ENCODE measurements at regions not wholly inside any gene's neighbourhood (a gene's known extent, or its start where the extent isn't known, plus 50 kb on each side); places are given as distances from the start of the nearest gene placed in this dataset.

DNA sequence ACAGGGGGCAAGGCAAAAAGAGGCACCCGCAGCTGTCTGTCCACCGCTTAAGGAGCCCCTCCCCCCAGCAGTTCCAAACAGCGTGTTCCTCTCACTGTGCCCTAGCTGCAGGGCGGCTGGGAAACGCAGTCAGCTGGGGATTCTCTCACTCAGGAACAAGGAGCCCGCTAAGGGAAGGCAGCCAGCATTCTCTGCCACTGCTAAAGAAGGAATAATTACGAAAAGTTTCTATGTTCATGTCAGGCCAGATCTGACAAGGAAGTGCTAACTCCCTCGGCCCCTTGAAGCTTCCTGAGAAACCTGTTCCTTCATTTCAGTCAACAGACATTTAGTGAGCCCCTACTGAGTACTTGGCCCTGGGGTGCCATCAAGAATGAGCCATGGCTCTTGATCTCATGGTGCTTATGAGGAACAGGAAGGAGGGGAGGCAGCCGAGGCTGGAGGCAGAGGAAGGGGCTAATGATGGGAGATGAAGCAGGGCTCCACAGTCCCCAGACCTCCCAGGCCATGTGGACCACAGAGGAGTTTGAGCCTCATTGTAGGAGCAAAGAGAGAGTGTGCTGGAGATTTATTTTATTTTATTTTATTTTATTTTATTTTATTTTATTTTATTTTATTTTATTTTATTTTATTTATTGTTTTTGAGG, 101.7 kb upstream of the PMEPA1 start:
- no peaks in the 10 kb centered on the region for H3K27me3 Mint-ChIP-seq
- no peak overlapping the region for H3K27ac Mint-ChIP-seq
- no peak for DNase-seq
- H3K4me1 Mint-ChIP-seq = no peaks in the 10 kb centered on the region
- no peak for ATAC-seq
- no peak overlapping the region for H3K4me3 Mint-ChIP-seq
- H3K9me3 Mint-ChIP-seq = no peaks in the 10 kb centered on the region

DNA sequence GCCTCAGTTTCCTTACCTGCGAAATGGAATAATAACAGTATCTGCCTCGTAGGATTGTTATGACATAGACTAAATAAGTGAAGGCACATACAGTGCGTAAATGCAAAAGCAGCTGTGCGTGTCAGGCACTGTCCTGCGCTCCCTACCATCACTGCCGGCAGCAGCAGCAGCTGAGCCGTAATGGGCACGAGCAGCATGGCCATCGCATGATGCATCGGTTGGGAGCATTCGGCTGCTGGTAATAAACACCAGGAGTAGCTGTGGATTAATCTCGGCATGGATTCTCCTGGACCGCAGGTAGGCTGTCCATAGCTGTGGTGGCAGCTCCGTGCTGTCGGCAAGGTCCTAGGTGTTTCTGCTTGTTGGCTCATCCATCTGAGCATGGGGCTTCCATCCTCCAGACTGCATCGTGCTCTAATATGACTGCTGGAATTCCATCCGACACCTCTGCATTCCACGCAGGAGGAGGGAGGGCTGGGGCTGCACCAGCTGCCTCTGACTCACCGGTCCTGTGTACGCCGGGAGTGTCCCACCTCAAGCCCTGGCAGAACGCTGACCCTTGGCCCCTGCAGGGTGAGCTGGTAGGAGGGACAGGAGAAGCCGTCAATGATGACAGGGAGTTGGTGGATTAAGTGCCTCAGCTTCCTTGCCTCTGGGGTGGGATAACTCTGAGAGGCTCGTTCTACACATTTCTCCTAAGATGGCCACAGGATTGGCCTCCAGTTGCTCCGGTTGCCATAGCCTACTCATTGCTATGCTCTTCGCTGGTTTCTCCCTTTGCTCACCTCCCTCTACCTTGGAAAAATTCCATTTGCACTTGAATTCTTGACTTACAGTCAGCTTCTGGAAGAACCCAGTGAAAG, 100.9 kb upstream of the PMEPA1 start:
- ATAC-seq = no peak
- no peak overlapping the region for H3K4me3 Mint-ChIP-seq
- H3K27ac Mint-ChIP-seq = no peak overlapping the region
- DNase-seq = no peak
- H3K9me3 Mint-ChIP-seq = no peaks in the 10 kb centered on the region
- no peaks in the 10 kb centered on the region for H3K27me3 Mint-ChIP-seq
- no peaks in the 10 kb centered on the region for H3K4me1 Mint-ChIP-seq

DNA sequence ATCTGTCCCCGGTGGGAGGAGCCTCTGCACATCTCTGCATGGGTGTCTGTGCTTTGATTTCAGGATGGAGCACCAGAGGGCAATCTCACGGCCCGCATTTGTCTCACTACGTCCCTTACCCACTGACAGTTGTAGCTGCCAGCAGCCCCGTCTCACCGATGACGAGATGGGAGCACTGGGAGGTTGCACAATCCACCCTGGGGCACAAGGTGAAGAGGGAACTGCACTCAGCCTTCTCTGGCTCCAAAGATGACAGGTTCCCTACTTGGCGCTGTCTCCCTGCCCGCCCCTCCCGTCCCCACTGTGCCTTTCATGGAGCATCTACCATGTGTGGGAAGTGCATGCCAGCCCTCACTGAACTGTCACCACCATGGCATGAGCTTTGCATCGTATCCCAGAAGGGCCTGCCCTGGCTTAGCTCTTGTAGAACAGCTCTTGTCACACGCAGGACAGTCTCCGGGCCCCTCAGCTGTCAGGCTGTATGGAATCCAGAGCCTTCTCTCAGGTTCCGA, 99.9 kb upstream of the PMEPA1 start:
- no peaks in the 10 kb centered on the region for H3K27me3 Mint-ChIP-seq

DNA sequence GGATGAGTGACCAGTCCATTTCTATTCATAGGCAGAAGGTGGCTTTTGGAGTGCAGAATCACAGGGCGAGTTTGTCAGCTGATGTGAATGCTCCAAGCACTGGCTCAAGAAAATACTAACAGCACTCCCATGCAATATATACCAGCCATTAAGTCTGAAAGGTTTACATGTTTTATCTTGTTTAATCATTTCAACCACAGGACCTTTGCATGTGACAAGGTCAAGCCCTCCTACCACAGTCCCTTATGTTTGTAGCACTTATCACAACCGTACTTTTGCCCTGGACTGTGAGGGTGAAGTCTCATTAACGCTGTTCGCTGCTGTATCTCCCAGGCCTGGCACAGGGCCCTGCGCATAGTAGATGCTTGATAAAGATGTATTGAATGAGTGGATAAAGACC, 99.3 kb upstream of the PMEPA1 start:
- Mint-ChIP-seq H3K4me1 (no peaks in the 10 kb centered on the region), H3K9me3 (no peaks in the 10 kb centered on the region), H3K27me3 (no peaks in the 10 kb centered on the region), H3K27ac (peak overlapping the region in 1 of 2 donors; percentile 36), H3K4me3 (no peak overlapping the region)
- ATAC-seq = no peak
- no peak for DNase-seq

More for the DNA sequence above, 99.9 kb upstream of the PMEPA1 start:
- Mint-ChIP-seq H3K4me1 (no peaks in the 10 kb centered on the region), H3K9me3 (no peaks in the 10 kb centered on the region), H3K27ac (no peak overlapping the region), H3K4me3 (no peak overlapping the region)
- ATAC-seq (no peak), DNase-seq (no peak)

DNA sequence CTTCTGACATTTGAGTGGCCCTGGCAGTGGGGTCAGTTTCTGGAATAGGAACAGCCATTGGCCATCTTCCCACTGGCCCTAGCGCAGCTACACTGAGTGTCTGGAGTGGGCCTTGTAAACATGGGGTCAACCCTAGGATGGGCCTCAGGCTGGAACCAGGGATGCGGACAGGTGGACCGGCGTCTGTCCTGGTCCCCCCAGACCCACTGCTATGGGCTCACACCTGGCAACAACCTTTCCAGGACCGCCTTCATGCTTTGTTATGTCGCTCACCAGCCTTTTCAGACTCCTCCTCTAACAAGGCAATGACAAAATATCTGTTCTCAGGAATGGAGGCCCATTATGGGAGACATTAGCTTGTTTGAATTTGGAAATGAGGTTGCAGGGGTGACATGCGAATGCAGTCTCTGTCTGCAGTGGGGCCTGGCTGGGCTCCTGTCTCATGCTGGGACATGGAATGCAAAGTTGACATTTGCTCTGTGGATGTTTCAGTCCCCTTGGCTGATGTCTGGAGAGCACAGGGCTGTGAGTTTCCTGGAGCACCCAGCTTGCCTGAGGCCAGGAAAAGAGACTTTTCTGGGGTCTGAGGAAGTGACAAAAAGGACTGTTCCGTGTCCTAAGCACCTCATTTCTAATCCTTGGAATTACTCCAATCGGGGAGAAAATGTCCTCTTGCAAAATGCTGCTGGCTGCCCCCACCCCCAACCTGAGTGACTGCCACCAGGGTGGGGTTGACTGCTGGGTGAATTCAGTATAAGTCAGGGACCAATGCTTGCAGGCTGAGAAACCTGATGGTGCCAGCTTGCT, 98.7 kb upstream of the PMEPA1 start:
- no peak for DNase-seq
- Mint-ChIP-seq H3K27me3 (no peaks in the 10 kb centered on the region), H3K9me3 (no peaks in the 10 kb centered on the region), H3K4me3 (no peak overlapping the region), H3K4me1 (no peaks in the 10 kb centered on the region), H3K27ac (no peak overlapping the region)
- no peak for ATAC-seq

DNA sequence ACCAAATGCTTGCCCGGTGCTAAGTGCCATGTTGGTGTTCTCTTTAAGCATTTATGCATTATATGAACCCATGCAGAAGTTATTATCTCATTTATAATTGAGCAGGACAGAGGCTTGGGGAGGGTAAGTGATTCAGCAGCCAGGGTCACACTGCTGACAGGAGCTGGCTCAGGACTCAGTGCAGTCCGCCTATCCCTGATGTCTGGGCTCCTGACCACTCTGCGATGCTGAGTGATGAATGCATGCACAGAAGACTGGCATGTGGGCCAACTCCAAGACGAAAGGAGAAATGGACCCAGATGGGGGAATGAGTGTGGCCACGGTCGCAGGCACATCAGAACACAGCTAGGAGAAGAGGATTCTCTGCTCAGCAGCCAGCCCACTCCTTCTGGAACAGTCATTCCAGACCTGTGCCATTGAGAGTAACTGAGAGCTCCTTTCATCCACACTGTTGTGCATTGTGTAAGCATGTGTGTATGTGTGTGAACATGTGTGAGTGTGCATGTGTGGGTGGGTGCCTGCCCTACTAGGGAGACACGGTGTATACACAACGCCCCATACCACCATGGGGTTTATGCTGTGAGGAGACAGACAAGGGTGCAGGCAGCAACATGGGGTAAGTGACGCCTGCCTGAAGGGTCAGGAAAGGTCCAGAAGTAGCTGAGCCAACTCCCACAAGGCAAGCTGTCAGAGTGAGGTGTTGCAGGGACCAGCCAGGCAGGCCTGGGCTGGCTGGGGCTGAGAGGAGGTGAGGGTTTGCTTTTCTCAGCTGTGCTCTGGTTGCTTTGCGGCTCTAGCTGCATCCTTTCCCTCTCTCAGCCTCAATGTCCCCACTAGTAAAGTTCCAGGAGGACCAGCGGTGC, 97.8 kb upstream of the PMEPA1 start:
- DNase-seq (no peak), ATAC-seq (peak; percentile 23)
- peak overlapping the region in 1 of 2 donors; percentile 6 for H3K27ac Mint-ChIP-seq
- H3K4me3 Mint-ChIP-seq = no peak overlapping the region
- H3K27me3 Mint-ChIP-seq = no peaks in the 10 kb centered on the region
- H3K9me3 Mint-ChIP-seq = no peaks in the 10 kb centered on the region
- no peaks in the 10 kb centered on the region for H3K4me1 Mint-ChIP-seq

DNA sequence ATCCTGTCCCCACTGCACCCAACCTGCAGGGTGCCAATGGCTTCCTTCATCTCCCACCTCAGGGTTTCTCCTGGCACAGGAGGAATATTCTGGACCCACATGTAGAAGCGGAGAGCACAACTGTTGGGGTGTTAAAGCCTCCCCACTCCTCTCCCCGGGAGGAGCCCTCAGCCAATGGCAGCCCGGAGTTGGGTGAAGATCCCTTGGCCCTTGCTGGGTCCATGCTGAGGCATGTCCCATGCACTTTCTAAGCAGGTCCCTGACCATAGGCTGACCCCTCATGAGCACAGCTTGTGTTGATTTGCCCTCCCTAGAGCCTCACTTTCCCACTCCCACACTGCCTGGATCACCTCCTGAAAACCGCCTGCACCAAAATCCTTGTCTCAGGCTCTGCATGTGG, 97.2 kb upstream of the PMEPA1 start:
- ATAC-seq (no peak), DNase-seq (no peak)
- H3K27ac Mint-ChIP-seq = peak overlapping the region in 1 of 2 donors; percentile 83
- no peak overlapping the region for H3K4me3 Mint-ChIP-seq
- H3K9me3 Mint-ChIP-seq = no peaks in the 10 kb centered on the region
- no peaks in the 10 kb centered on the region for H3K27me3 Mint-ChIP-seq
- H3K4me1 Mint-ChIP-seq = no peaks in the 10 kb centered on the region

DNA sequence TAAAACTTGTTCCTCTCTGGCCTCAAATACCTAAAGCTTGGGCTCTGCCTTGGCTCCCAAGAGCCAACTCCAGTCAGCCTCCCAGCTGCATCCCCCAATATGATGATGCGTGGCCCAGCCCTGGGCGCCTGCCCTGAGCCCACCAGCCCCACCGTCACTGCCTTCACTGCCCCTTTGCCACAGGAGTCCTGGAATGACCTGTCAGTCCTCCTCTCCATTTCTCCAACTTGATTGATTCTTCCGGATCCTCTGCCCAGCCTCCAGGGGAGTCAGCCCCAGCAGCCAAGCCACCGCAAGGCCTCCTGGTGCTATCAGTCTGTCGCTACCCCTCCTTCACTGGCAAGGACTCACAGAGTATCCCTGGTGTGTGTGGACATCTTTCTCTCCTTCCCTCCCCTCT, 96.7 kb upstream of the PMEPA1 start:
- no peak for ATAC-seq
- Mint-ChIP-seq H3K27ac (peak overlapping the region in 1 of 2 donors; percentile 83), H3K9me3 (no peaks in the 10 kb centered on the region), H3K4me1 (no peaks in the 10 kb centered on the region), H3K27me3 (no peaks in the 10 kb centered on the region), H3K4me3 (no peak overlapping the region)
- DNase-seq = no peak

DNA sequence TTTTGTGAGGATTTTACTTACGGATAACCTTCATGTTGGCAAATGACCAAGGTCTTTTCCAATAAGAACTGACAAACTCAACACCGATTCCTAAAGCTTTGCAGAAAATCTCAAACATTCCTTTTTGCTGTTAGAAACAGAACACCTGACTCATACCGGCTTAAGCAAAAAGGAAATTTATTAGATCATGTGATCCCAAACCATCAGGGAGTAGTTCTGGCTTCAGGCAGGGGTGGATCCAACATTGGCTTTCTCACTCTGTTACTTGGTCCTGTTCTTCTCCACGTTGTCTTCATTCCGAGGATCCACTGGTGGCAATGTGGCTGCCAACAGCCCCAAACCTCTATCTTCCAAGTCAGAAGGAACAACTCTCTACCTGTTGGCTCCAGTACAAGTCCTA, 95.9 kb upstream of the PMEPA1 start:
- Mint-ChIP-seq H3K27ac (no peak overlapping the region), H3K27me3 (no peaks in the 10 kb centered on the region), H3K9me3 (no peaks in the 10 kb centered on the region), H3K4me1 (no peaks in the 10 kb centered on the region), H3K4me3 (no peak overlapping the region)
- no peak for ATAC-seq
- no peak for DNase-seq

DNA sequence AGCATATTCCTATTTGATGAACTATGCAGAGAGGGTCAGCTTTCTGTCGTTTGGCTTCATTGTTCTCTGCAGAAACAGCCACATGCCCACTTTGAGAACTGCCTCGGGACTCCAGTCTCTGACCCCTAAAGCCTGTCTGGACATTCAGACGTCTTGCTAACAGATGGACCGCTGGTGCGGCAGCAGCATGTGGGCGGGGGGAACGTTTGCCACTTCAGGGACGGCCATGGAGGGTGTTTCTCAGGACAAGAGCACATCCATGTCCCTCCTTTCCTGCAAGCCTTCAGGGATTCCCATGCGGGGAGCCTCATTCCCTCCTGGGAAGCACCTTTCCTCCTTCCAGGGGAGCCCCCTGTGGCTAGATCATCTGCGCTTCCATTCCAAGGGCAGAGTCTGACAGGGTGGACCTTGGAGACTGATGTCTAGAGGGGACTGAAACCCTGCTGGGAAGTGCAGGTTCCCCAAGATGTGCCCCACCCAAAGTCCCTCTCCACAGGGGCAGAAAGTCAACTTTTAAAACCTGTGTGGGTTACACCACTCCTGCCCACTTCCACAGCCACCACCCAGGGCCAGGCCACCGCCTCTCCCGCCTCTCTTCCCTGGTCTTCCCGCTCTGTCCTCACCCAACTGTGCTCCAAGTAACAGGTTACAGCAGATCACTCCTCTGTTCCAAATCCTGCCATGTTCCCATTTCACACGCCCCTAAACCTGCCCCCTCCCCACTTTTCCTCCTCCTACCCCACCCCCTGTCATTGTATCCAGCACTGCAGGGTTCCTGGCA, 94.8 kb upstream of the PMEPA1 start:
- H3K27ac Mint-ChIP-seq = no peak overlapping the region
- H3K4me3 Mint-ChIP-seq = no peak overlapping the region
- H3K27me3 Mint-ChIP-seq = no peaks in the 10 kb centered on the region
- DNase-seq (no peak), ATAC-seq (no peak)
- no peaks in the 10 kb centered on the region for H3K4me1 Mint-ChIP-seq
- no peaks in the 10 kb centered on the region for H3K9me3 Mint-ChIP-seq

DNA sequence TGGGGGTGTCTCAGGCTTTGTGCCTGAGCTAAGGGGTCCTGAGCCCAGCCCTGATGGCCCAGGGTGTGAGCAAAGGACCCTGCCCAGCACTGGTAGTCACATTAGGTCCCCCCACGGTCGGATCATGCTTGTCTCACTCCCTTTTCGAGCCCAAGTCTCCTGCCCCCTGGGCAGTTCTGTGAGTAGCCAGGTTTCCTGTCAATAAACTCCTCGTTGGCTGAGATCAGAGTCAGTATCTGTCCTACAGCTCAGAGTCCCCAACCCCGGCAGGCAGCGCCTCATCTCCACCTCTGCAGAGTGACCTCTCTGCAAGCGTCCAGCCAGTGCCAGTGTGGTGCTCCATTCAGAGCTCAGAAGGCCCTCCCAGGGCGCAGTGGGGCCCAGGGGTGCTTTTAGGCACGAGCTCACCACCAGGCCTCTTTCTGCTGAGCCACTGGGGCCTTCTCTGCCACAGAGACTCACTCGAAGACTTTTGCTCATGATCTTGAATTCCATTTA, 93.7 kb upstream of the PMEPA1 start:
- DNase-seq (no peak), ATAC-seq (no peak)
- Mint-ChIP-seq H3K4me1 (no peaks in the 10 kb centered on the region), H3K9me3 (no peaks in the 10 kb centered on the region), H3K27me3 (no peaks in the 10 kb centered on the region), H3K4me3 (no peak overlapping the region), H3K27ac (peak overlapping the region in 1 of 2 donors; percentile 1)

DNA sequence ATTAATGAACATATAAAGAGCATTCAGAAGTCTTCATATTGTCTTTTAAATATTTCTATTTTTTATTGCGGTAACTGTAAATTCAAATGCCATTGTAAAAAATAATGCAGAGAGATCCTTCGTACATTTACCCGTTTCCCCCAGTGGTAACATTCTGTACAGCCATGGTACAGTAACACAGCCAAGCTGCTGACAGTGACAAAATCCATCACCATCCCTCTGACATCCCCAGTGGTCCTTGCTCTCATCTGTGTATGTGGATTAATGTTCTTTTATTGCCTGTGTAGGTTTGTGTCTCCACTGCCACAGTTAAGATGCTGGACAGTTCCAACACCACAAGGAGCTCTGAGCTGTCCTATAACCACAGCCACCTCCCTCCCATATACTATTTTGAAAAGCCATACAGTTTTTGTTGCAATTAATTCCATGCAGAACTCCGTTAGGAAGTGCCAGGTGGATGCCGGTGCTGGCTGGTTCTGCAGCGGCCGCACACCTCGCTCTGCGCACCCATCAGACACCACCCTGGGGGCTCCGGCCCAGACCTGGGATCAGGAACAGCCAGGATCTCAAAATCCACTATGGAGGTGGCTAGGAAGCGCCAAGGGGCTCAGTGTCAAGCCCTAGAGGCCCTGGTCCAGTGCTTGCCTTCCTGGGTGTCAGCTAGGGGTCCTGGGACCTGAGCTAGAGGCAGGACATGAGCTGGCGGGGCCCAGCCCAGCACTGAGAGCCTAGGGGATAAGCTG, 93.1 kb upstream of the PMEPA1 start:
- H3K4me1 Mint-ChIP-seq = no peaks in the 10 kb centered on the region
- no peak overlapping the region for H3K4me3 Mint-ChIP-seq
- no peak overlapping the region for H3K27ac Mint-ChIP-seq
- ATAC-seq (no peak), DNase-seq (no peak)
- no peaks in the 10 kb centered on the region for H3K9me3 Mint-ChIP-seq
- no peaks in the 10 kb centered on the region for H3K27me3 Mint-ChIP-seq

DNA sequence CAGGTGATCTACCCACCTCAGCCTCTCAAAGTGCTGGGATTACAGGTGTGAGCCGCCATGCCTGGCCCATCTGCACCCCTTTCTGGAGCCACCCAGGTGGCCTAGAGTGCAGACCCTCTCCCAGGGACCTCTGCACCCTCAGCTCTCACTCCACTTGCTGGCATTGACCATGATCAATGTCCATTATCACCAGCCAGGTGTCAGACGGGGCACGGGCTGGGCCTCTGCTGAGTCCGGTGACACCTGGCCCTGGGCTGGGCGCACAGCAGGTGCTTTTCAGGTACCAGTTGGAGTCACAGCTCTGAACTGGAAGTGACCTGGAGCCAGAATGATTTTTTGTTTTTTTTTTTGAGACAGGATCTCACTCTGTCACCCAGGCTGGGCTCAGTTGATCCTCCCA, 91.8 kb upstream of the PMEPA1 start:
- ATAC-seq (no peak), DNase-seq (no peak)
- no peak overlapping the region for H3K27ac Mint-ChIP-seq
- H3K27me3 Mint-ChIP-seq = no peaks in the 10 kb centered on the region
- no peaks in the 10 kb centered on the region for H3K9me3 Mint-ChIP-seq
- no peaks in the 10 kb centered on the region for H3K4me1 Mint-ChIP-seq
- H3K4me3 Mint-ChIP-seq = no peak overlapping the region

All from stimulated activated naive CD8-positive, alpha-beta T cell treated with anti-CD3 and anti-CD28 coated beads, Interleukin-15, amount 100 ng/mL, for 72 hours (primary cell).